Pancreas (tissue), 10 donors: ENCODE measurements at regions not wholly inside any gene's neighbourhood (a gene's known extent, or its start where the extent isn't known, plus 50 kb on each side); places are given as distances from the start of the nearest gene placed in this dataset.
A peak's percentile ranks its signal among the peaks of the same experiment; 100 is the strongest.

Source experiments
- ATAC-seq, 4 donors: fragments of 200-7000 bp; cut with Tn5 transposase; one replicate each; pipeline versions ENCODE4 v1.8.0 to v1.9.1; 2020; ENCODE audit warnings: mild to moderate bottlenecking in 4 of 4, moderate library complexity in 4 of 4
- DNase-seq, 6 donors: peaks; one replicate each; pipeline ENCODE4 v3.0.0-alpha.2; 2020
- FAIRE-seq: peaks from 2 replicates; lab custom pipeline; 2012; peaks lifted over from hg19 to GRCh38; lab: Jason Lieb, UNC
- H3K27ac ChIP-seq, 4 donors: fragments of 200-600 bp; sonication (generic); 1 replicate in 3 of 4; 2 replicates in 1 of 4; pipeline versions ENCODE4 v1.5.0 to v1.8.0; 2020
- H3K27me3 ChIP-seq, 4 donors: fragments of 200-600 bp; one replicate each; pipeline ENCODE4 v1.8.0; 2021
- H3K36me3 ChIP-seq, 3 donors: fragments of 200-600 bp; sonication (generic) in 1 of 3; one replicate each; pipeline versions ENCODE4 v1.5.0 to v1.8.0; 2020 to 2021
- H3K4me1 ChIP-seq, 3 donors: fragments of 200-600 bp; one replicate each; pipeline ENCODE4 v1.8.0; 2021
- H3K4me3 ChIP-seq, 4 donors: fragments of 200-600 bp; sonication (generic) in 2 of 4; one replicate each; pipeline versions ENCODE4 v1.5.0 to v1.8.0; 2020 to 2021
- H3K9me3 ChIP-seq, 4 donors: fragments of 200-600 bp; one replicate each; pipeline ENCODE4 v1.8.0; 2021
- WGBS, 2 donors: extraction: QIAGEN DNeasy Blood & Tissue Kit; methylation state at CpG; one replicate each; pipeline ENCODE4 v1.1.7; 2013; 5-methylcytosine and 5-hydroxymethylcytosine counted together
- intact Hi-C, 3 donors: fragments of 100-400 bp; cut with DNase I; formaldehyde crosslinking; loops; one replicate each; pipeline versions ENCODE4 v1.11.1 to v1.14.2; 2022
- TF ChIP-seq, protein P1 (sequence below), 4 donors: fragments of 200-600 bp; sonication (generic) in 3 of 4; IDR thresholded peaks; one replicate each; pipeline versions ENCODE4 v1.5.0 to v1.8.0; 2021; ENCODE audit warnings: antibody characterized with exemption in 4 of 4
- donor health status: healthy with polysubstance abuse.
- donor health status: DM: no; HTN: no; CAD: no; lungs with moderate emphysema.
- donor health status: DM: no; HTN: no; CAD: no.
- donor health status: control.
- donor health status: control.
- donor health status: Bipolar disorder and iron deficiency.
- donor health status: DM: yes; HTN: yes; CAD: no.
- donor health status: DM: no; HTN: no; CAD: no.
- donor health status: DM: no; HTN: no; CAD: no.
- donor health status: DM: yes; HTN: yes; CAD: no.

DNA sequence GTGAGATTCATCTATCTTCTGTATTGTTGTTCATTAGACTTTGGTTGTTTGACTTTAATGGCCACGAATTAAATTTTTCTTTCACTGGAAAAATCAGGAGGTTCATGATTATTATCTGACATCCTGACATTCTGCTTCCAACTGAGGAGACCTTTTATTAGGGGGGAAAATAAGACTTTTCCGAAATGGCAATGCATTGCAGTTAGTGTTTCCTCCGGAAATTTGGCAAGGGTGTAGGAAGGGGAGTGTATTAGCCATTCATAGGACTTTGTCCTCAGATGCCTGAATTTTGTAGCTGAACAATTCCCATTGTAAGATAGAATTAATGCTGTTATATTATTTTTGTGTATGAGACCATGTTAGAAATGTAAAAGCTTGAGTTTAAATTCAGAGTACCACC, 450.6 kb upstream of the TGFBR2 start:
- ATAC-seq, result no peak
- 54 to 63% methylated on average over 3 of the region's 3 CpGs for WGBS, 2 donors
- Histone ChIP-seq H3K27ac (no peak overlapping the region), H3K4me3 (no peak overlapping the region), H3K27me3 (no peaks in the 10 kb centered on the region), H3K4me1 (no peaks in the 10 kb centered on the region), H3K9me3 (no peaks in the 10 kb centered on the region), H3K36me3 (no peaks in the 10 kb centered on the region)
- no peak for FAIRE-seq
- TF ChIP-seq, protein P1, sequence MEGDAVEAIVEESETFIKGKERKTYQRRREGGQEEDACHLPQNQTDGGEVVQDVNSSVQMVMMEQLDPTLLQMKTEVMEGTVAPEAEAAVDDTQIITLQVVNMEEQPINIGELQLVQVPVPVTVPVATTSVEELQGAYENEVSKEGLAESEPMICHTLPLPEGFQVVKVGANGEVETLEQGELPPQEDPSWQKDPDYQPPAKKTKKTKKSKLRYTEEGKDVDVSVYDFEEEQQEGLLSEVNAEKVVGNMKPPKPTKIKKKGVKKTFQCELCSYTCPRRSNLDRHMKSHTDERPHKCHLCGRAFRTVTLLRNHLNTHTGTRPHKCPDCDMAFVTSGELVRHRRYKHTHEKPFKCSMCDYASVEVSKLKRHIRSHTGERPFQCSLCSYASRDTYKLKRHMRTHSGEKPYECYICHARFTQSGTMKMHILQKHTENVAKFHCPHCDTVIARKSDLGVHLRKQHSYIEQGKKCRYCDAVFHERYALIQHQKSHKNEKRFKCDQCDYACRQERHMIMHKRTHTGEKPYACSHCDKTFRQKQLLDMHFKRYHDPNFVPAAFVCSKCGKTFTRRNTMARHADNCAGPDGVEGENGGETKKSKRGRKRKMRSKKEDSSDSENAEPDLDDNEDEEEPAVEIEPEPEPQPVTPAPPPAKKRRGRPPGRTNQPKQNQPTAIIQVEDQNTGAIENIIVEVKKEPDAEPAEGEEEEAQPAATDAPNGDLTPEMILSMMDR (IDR thresholded peaks at IDR 0.05), result no peak
- intact Hi-C loops, result no loop called here
- no peak for DNase-seq

DNA sequence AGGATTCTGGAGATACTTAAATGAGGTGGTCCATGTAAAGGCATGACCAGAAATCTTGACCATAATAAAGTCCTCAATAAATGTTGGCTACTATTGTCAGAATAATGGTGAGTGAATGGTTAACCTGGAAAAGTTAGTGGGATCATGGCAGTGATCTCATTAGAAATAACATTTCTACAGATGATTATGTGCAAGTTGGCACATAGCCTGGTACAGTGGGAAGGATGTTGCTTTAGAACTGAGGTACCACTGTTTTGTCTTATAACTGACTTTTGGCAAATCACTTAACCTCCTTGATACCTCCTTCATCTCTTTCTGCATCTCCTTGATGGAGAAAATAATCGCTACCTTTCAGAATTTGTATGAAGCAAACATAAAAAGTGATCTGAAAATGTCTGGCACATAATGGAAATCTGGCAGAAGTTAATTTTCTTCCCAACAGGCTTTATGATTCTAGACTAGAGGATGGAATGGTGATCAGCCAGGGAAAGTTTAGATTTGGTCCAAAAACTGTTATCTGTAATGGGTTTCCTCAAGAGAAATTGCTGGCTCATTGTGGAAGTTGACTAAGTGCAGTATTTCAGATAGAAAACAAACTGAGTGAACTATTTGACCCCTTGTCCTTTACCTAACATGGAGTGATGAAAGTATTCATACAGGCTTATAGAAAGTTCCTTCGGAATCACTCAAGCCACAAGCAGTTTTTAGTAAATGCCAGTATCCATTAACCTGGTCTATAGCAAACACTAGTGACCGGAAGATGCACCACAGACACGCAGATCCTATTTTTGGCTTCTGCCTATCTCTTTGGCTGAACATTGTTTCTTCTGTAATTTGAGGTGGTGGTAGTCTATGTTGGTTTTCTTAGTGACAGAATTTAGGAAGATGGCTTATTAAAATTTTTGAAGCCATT, 449.6 kb upstream of the TGFBR2 start:
- 81 to 85% methylated on average over 4 of the region's 4 CpGs for WGBS, 2 donors
- no peak for FAIRE-seq

DNA sequence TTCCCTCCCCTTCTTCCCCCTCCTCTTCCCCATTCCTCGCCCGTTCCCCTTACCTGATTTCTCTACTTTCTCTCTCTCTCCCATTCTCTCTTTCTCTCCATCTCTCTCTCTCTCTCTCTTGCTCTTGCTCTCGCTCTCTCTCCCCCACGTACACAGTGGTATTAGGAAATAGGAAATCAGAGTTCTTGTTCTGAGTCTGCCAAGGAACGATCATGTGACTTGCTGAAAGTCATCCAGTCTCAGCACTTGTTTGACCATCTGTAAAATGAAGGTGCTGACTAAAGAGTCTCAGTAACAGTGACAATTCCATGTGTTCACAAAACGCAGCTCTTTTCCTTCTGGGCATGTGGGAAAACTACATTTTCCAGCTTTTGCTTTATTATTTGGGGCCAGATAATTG, 445.0 kb upstream of the TGFBR2 start:
- Histone ChIP-seq H3K27ac (no peak overlapping the region), H3K4me3 (no peak overlapping the region), H3K27me3 (no peaks in the 10 kb centered on the region), H3K4me1 (no peaks in the 10 kb centered on the region), H3K9me3 (no peaks in the 10 kb centered on the region), H3K36me3 (no peaks in the 10 kb centered on the region)
- TF ChIP-seq, protein P1 (IDR thresholded peaks at IDR 0.05), result no peak
- ATAC-seq (peak in 3 of 4 donors; percentile 46 to 82 (median 52)), DNase-seq (peak in 1 of 6 donors; percentile 13), FAIRE-seq (no peak)
- 54 to 63% methylated on average over 6 of the region's 6 CpGs for WGBS, 2 donors
- intact Hi-C loops, result no loop called here

More for the DNA sequence above, 449.6 kb upstream of the TGFBR2 start:
- Histone ChIP-seq H3K27ac (no peak overlapping the region), H3K36me3 (no peaks in the 10 kb centered on the region), H3K27me3 (no peaks in the 10 kb centered on the region), H3K4me1 (no peaks in the 10 kb centered on the region), H3K4me3 (no peak overlapping the region), H3K9me3 (no peaks in the 10 kb centered on the region)
- TF ChIP-seq, protein P1 (IDR thresholded peaks at IDR 0.05), result no peak
- ATAC-seq (no peak), DNase-seq (no peak)
- intact Hi-C loops, result no loop called here

DNA sequence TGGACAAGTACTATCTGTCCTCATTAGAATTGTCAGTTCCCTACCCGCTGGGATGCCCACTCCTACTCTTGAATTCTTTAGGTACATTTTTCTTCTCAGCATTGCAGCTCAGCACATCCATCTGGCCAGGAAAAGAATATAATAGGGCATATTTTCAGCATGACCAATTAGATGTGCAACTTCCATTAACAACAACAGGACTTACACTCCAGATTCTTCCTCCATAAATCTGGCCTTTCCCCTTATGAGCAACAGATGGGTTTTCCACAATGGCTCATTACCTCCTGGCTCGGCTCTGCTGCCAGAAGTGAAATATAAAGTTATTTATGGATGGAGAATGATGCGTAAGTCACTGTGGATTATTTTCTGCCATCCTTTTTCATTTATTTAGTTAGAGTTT, 443.8 kb upstream of the TGFBR2 start:
- DNase-seq (no peak), ATAC-seq (no peak), FAIRE-seq (no peak)
- Histone ChIP-seq H3K4me3 (no peak overlapping the region), H3K36me3 (no peaks in the 10 kb centered on the region), H3K4me1 (no peaks in the 10 kb centered on the region), H3K27ac (no peak overlapping the region), H3K27me3 (no peaks in the 10 kb centered on the region), H3K9me3 (no peaks in the 10 kb centered on the region)
- WGBS, 2 donors, result 82 to 87% methylated on average over 3 of the region's 3 CpGs
- intact Hi-C loops, result no loop called here
- TF ChIP-seq, protein P1 (IDR thresholded peaks at IDR 0.05), result no peak

DNA sequence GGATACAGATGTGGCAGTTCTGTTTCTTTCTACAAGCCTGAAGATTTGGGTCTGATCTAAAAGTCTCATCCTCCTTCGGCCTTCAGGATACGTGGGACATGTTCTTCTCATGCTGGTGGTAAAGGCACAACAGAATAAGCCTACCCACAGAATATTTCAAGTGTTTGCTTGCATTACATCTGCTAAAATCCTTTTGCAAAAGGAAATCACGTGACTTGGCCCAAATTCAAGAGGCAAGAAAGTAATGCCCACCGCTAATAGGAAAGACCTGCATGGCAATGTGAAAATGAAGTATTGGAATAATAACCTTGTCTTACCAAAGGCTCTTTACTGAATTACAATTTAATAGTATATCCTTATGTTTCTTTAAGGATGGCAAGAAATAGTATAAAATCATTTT, 439.9 kb upstream of the TGFBR2 start:
- no peaks in the 10 kb centered on the region for H3K27me3 ChIP-seq
- no peak for ATAC-seq
- H3K4me3 ChIP-seq, result no peak overlapping the region
- no peaks in the 10 kb centered on the region for H3K9me3 ChIP-seq
- no peaks in the 10 kb centered on the region for H3K36me3 ChIP-seq
- DNase-seq, result no peak
- no peak overlapping the region for H3K27ac ChIP-seq
- H3K4me1 ChIP-seq, result peaks cover 0 to 10% (median 0%) of the 10 kb centered on the region in 3 donors
- TF ChIP-seq, protein P1 (IDR thresholded peaks at IDR 0.05), result no peak
- intact Hi-C loops, result no loop called here
- WGBS, 2 donors, result 84 to 85% methylated on average over 4 of the region's 4 CpGs
- no peak for FAIRE-seq
